ENCODE measurements at regions not wholly inside any gene's neighbourhood (a gene's known extent, or its start where the extent isn't known, plus 50 kb on each side); places are given as distances from the start of the nearest gene placed in this dataset.
"Not testable (repeated sequence)": the region's sequence is repeated elsewhere in the genome, so short reads cannot be mapped to it uniquely, and the experiment has no call there.

DNA sequence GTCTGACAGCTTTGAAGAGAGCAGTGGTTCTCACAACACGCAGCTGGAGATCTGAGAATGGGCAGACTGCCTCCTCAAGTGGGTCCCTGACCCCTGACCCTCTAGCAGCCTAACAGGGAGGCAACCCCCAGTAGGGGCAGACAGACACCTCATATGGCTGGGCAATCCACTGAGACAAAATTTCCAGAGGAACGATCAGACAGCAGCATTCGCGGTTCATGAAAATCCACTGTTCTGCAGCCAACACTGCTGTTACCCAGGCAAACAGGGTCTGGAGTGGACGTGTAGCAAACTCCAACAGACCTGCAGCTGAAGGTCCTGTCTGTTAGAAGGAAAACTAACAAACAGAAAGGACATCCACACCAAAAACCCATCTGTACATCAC lies 212.1 kb downstream of the FOXD4L6 start:
- TF ChIP-seq CTCF (conservative IDR thresholded peaks at IDR 0.05; ENCODE audit: low read depth in 2 of 2); EZH2 (IDR thresholded peaks at IDR 0.05; ENCODE audit: low read depth, unreplicated experiment): not testable (repeated sequence)
